SK-N-SH (cell line): ENCODE measurements at regions not wholly inside any gene's neighbourhood (a gene's known extent, or its start where the extent isn't known, plus 50 kb on each side); places are given as distances from the start of the nearest gene placed in this dataset.

ENCODE experiments used
- CTCF ChIA-PET: fragments of 300-600, 350-600 bp; formaldehyde crosslinking; extraction: SDS; loops from one replicate; lab custom pipeline; 2021; lab: Yijun Ruan, JAX
- POLR2A ChIA-PET: fragments of 350-600 bp; sonication (Branson Sonifier 250); formaldehyde crosslinking; extraction: SDS; loops from one replicate; lab custom pipeline; 2020; ENCODE audit warnings: antibody characterized with exemption, inconsistent platforms; lab: Yijun Ruan, JAX
- DNase-seq: peaks from one replicate; pipeline ENCODE4 v3.0.0; 2012
- H2AFZ ChIP-seq: fragments of 200-600 bp; sonication (generic); 2 replicates; pipeline ENCODE4 v1.8.1; 2016; ENCODE audit warnings: antibody characterized with exemption, mild to moderate bottlenecking, low read depth
- H3F3A ChIP-seq: fragments of 200-600 bp; sonication (generic); replicated peaks from 2 replicates; pipeline ENCODE3; 2016; ENCODE audit warnings: antibody characterized with exemption, mild to moderate bottlenecking; ENCODE audit not compliant: insufficient read depth
- H3K27ac ChIP-seq, 2 experiments: fragments of 200-500 bp in 1 of 2; fragments of 200-600 bp in 1 of 2; sonication (Bioruptor generic) in 1 of 2; sonication (generic), shearing (Covaris generic) in 1 of 2; 2 replicates each; pipeline versions ENCODE4 v1.5.1 to v1.6.1; 2014 to 2016; ENCODE audit warnings: low read depth in 2 of 2, inconsistent platforms in 1 of 2, low read length in 1 of 2, mild to moderate bottlenecking in 1 of 2, mixed read lengths in 1 of 2
- H3K27me3 ChIP-seq: fragments of 200-600 bp; sonication (generic), shearing (Covaris generic); 2 replicates; pipeline ENCODE4 v1.6.1; 2016; ENCODE audit warnings: mixed run types; ENCODE audit not compliant: insufficient read depth
- H3K36me3 ChIP-seq, 2 experiments: fragments of 200-500 bp in 1 of 2; fragments of 200-600 bp in 1 of 2; sonication (Bioruptor generic) in 1 of 2; sonication (generic) in 1 of 2; replicated peaks in 1 of 2; 2 replicates each; pipeline versions ENCODE3 to v1.5.1; 2014 to 2016; ENCODE audit warnings: low read length in 1 of 2, mild to moderate bottlenecking in 1 of 2; ENCODE audit not compliant: insufficient read depth in 2 of 2, control insufficient read depth in 1 of 2
- H3K4me1 ChIP-seq, 2 experiments: fragments of 200-500 bp in 1 of 2; fragments of 200-600 bp in 1 of 2; sonication (Bioruptor generic) in 1 of 2; sonication (generic), shearing (Covaris generic) in 1 of 2; 2 replicates each; pipeline versions ENCODE4 v1.5.1 to v1.6.1; 2014 to 2016; ENCODE audit warnings: low read depth in 1 of 2, low read length in 1 of 2, mixed run types in 1 of 2; ENCODE audit not compliant: insufficient read depth in 2 of 2, control insufficient read depth in 1 of 2
- H3K4me2 ChIP-seq: fragments of 200-600 bp; sonication (generic), shearing (Covaris generic); 2 replicates; pipeline ENCODE4 v1.6.1; 2017; ENCODE audit warnings: mixed run types
- H3K4me3 ChIP-seq, 2 experiments: fragments of 200-500 bp in 1 of 2; fragments of 200-600 bp in 1 of 2; sonication (Bioruptor generic) in 1 of 2; sonication (generic), shearing (Covaris generic) in 1 of 2; 2 replicates each; pipeline versions ENCODE4 v1.5.1 to v1.8.1; 2014 to 2016; ENCODE audit warnings: low read depth in 2 of 2, inconsistent platforms in 1 of 2, low read length in 1 of 2, mild to moderate bottlenecking in 1 of 2, mixed read lengths in 1 of 2, moderate library complexity in 1 of 2
- H3K79me2 ChIP-seq: fragments of 200-600 bp; sonication (generic); 2 replicates; pipeline ENCODE4 v1.8.1; 2017; ENCODE audit warnings: mild to moderate bottlenecking; ENCODE audit not compliant: insufficient read depth
- H3K9ac ChIP-seq: fragments of 200-600 bp; sonication (generic); 2 replicates; pipeline ENCODE4 v1.6.1; 2017; ENCODE audit warnings: mixed run types
- H3K9me2 ChIP-seq: fragments of 200-600 bp; sonication (generic); 2 replicates; pipeline ENCODE4 v1.6.1; 2017; ENCODE audit warnings: mixed run types
- H3K9me3 ChIP-seq: fragments of 200-600 bp; sonication (generic); 2 replicates; pipeline ENCODE4 v1.6.1; 2017; ENCODE audit warnings: mixed run types, mild to moderate bottlenecking, moderate library complexity
- H4K20me1 ChIP-seq: fragments of 200-600 bp; sonication (generic); 2 replicates; pipeline ENCODE4 v1.6.1; 2017; ENCODE audit warnings: mild to moderate bottlenecking, mixed run types; ENCODE audit not compliant: insufficient read depth
- CTCF ChIP-seq: fragments of 200-600 bp; sonication (generic); IDR thresholded peaks from 2 replicates; pipeline ENCODE4 v1.6.1; 2017; ENCODE audit warnings: antibody characterized with exemption, mild to moderate bottlenecking, moderate library complexity
- ELF1 ChIP-seq: IDR thresholded peaks from 2 replicates; pipeline ENCODE4 v1.4.0; 2012
- EZH2phosphoT487 ChIP-seq: fragments of 200-600 bp; sonication (generic); IDR thresholded peaks from 2 replicates; pipeline ENCODE4 v1.6.1; 2017; ENCODE audit warnings: low read depth, mixed run types, mild to moderate bottlenecking, antibody characterized with exemption, moderate library complexity, borderline replicate concordance
- FOSL2 ChIP-seq: IDR thresholded peaks from 2 replicates; pipeline ENCODE4 v1.4.0; 2012; ENCODE audit warnings: low read depth, mild to moderate bottlenecking, moderate library complexity, borderline replicate concordance
- FOXM1 ChIP-seq: IDR thresholded peaks from 2 replicates; pipeline ENCODE4 v1.4.0; 2012; ENCODE audit warnings: low read depth, mild to moderate bottlenecking
- GABPA ChIP-seq: IDR thresholded peaks from 2 replicates; pipeline ENCODE4 v1.4.0; 2012; ENCODE audit warnings: low read depth, mild to moderate bottlenecking
- MEF2A ChIP-seq: IDR thresholded peaks from 2 replicates; pipeline ENCODE4 v1.4.0; 2012; ENCODE audit warnings: low read depth, borderline replicate concordance
- NRF1 ChIP-seq: IDR thresholded peaks from 2 replicates; pipeline ENCODE4 v1.6.1; 2012; ENCODE audit warnings: low read depth, mild to moderate bottlenecking, low read length
- PBX3 ChIP-seq: IDR thresholded peaks from 2 replicates; pipeline ENCODE4; 2012
- RCOR1 ChIP-seq: fragments of 150-350 bp; IDR thresholded peaks from 2 replicates; pipeline ENCODE4 v1.6.1; 2017; ENCODE audit warnings: antibody characterized with exemption, low read length
- RFX5 ChIP-seq: IDR thresholded peaks from 2 replicates; pipeline ENCODE4 v1.6.1; 2012; ENCODE audit warnings: mild to moderate bottlenecking, improper control_type of control experiment, low read length
- RXRA ChIP-seq: IDR thresholded peaks from 2 replicates; pipeline ENCODE4 v1.4.0; 2012; ENCODE audit warnings: low read depth, mild to moderate bottlenecking, borderline replicate concordance
- SIN3A ChIP-seq: IDR thresholded peaks from 2 replicates; pipeline ENCODE4 v1.6.1; 2012; ENCODE audit warnings: low read depth, mild to moderate bottlenecking, low read length, moderate library complexity, borderline replicate concordance
- TCF12 ChIP-seq: IDR thresholded peaks from 2 replicates; pipeline ENCODE4 v1.4.0; 2012
- TEAD4 ChIP-seq: IDR thresholded peaks from 2 replicates; pipeline ENCODE4 v1.4.0; 2012; ENCODE audit warnings: mild to moderate bottlenecking, borderline replicate concordance; ENCODE audit not compliant: insufficient read depth
- YY1 ChIP-seq: IDR thresholded peaks from 2 replicates; pipeline ENCODE4 v1.4.0; 2012; ENCODE audit warnings: low read depth, mild to moderate bottlenecking
- ZBTB33 ChIP-seq: IDR thresholded peaks from 2 replicates; pipeline ENCODE4 v1.4.0; 2012; ENCODE audit warnings: low read depth, borderline replicate concordance
- WGBS: methylation state at CpG from one replicate; pipeline ENCODE4 v1.1.6; 2017; ENCODE audit warnings: low lambda C conversion rate; 5-methylcytosine and 5-hydroxymethylcytosine counted together
- TF ChIP-seq, protein P1 (sequence below): IDR thresholded peaks from 2 replicates; pipeline ENCODE4 v1.6.1; 2012; ENCODE audit warnings: mild to moderate bottlenecking, low read depth, low read length, moderate library complexity
- TF ChIP-seq, protein P2 (sequence below): IDR thresholded peaks from 2 replicates; pipeline ENCODE4 v1.4.0; 2012; ENCODE audit warnings: low read depth, borderline replicate concordance
- TF ChIP-seq, protein P3 (sequence below): fragments of 150-350 bp; IDR thresholded peaks from 2 replicates; pipeline ENCODE4 v1.6.1; 2016; ENCODE audit warnings: mild to moderate bottlenecking, low read depth, low read length

DNA sequence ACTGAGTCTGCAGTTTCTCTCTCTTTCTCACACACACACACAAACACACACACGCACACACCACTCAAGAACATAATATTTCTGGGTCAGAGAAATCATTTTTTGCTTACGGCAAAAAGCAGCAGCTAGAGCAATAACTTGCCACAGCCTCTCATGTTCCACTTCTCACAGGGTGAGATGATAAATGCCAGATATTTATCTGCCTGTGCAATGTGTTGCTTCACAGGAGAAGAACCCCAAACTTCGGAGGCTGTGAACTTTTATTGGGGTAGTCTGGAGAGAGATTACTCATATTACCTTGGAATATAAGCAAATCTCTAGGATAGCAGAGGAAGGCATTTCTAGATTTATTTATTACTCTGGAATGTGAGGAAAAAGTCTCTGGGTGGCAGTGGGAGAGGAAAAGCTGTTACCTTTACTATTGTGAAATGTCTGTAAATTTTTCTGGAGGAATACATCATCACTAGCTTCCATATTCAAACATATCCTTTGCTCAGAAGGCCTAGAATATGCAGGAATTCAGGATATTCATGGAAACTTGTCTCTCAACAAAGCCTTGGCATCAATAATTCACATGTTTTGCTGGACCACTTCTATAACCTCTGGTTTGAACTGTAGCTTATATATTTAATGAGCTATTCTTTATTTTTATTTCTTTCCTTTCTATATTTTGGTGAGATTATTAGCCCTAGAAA, 369.2 kb downstream of the NSUN3 start:
- Histone ChIP-seq H3K9ac (no peak overlapping the region), H3F3A (no peaks in the 10 kb centered on the region), H2AFZ (no peak overlapping the region; the same call in 1 of the 2 replicates), H4K20me1 (no peaks in the 10 kb centered on the region), H3K9me3 (no peaks in the 10 kb centered on the region), H3K4me1 (no peaks in the 10 kb centered on the region; a peak in 1 of 4 replicates), H3K4me2 (no peak overlapping the region), H3K9me2 (no peaks in the 10 kb centered on the region), H3K79me2 (no peaks in the 10 kb centered on the region), H3K4me3 (no peak overlapping the region), H3K27ac (no peak overlapping the region), H3K27me3 (no peaks in the 10 kb centered on the region), H3K36me3 (no peaks in the 10 kb centered on the region)
- CTCF ChIA-PET = interaction anchor here (0.9 kb wide), 1 partner anchor 10 kb away, joined by 3 read pairs; no protein-coding TSS in a partner anchor
- POLR2A ChIA-PET = no interaction called here
- DNase-seq = no peak
- WGBS = 68% methylated on average over 3 of the region's 3 CpGs
- TF ChIP-seq ZBTB33 (no peak), YY1 (no peak), RXRA (no peak), TEAD4 (no peak), TCF12 (no peak), FOXM1 (no peak), CTCF (no peak), RFX5 (no peak), NRF1 (no peak), EZH2phosphoT487 (no peak), PBX3 (no peak), RCOR1 (no peak), GABPA (no peak), MEF2A (no peak), FOSL2 (no peak), ELF1 (no peak), SIN3A (no peak)
- TF ChIP-seq, protein P1, sequence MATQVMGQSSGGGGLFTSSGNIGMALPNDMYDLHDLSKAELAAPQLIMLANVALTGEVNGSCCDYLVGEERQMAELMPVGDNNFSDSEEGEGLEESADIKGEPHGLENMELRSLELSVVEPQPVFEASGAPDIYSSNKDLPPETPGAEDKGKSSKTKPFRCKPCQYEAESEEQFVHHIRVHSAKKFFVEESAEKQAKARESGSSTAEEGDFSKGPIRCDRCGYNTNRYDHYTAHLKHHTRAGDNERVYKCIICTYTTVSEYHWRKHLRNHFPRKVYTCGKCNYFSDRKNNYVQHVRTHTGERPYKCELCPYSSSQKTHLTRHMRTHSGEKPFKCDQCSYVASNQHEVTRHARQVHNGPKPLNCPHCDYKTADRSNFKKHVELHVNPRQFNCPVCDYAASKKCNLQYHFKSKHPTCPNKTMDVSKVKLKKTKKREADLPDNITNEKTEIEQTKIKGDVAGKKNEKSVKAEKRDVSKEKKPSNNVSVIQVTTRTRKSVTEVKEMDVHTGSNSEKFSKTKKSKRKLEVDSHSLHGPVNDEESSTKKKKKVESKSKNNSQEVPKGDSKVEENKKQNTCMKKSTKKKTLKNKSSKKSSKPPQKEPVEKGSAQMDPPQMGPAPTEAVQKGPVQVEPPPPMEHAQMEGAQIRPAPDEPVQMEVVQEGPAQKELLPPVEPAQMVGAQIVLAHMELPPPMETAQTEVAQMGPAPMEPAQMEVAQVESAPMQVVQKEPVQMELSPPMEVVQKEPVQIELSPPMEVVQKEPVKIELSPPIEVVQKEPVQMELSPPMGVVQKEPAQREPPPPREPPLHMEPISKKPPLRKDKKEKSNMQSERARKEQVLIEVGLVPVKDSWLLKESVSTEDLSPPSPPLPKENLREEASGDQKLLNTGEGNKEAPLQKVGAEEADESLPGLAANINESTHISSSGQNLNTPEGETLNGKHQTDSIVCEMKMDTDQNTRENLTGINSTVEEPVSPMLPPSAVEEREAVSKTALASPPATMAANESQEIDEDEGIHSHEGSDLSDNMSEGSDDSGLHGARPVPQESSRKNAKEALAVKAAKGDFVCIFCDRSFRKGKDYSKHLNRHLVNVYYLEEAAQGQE = no peak
- TF ChIP-seq, protein P2, sequence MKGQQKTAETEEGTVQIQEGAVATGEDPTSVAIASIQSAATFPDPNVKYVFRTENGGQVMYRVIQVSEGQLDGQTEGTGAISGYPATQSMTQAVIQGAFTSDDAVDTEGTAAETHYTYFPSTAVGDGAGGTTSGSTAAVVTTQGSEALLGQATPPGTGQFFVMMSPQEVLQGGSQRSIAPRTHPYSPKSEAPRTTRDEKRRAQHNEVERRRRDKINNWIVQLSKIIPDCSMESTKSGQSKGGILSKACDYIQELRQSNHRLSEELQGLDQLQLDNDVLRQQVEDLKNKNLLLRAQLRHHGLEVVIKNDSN = no peak
- TF ChIP-seq, protein P3, sequence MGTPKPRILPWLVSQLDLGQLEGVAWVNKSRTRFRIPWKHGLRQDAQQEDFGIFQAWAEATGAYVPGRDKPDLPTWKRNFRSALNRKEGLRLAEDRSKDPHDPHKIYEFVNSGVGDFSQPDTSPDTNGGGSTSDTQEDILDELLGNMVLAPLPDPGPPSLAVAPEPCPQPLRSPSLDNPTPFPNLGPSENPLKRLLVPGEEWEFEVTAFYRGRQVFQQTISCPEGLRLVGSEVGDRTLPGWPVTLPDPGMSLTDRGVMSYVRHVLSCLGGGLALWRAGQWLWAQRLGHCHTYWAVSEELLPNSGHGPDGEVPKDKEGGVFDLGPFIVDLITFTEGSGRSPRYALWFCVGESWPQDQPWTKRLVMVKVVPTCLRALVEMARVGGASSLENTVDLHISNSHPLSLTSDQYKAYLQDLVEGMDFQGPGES = no peak
